ENCODE measurements at regions not wholly inside any gene's neighbourhood (a gene's known extent, or its start where the extent isn't known, plus 50 kb on each side); places are given as distances from the start of the nearest gene placed in this dataset.

GRCh38 chr17:54418467-54418866, 482.2 kb upstream of the TOM1L1 start:
- peaks cover 3% of the 10 kb centered on the region for H3K9me3 ChIP-seq (ENCODE audit: low read depth)
- no peak overlapping the region for H2AFZ ChIP-seq (replicated peaks)
- H3K4me3 ChIP-seq = no peak overlapping the region
- H3K9ac ChIP-seq = no peak overlapping the region
- no peaks in the 10 kb centered on the region for H3F3A ChIP-seq (ENCODE audit: low read depth)
- no peak overlapping the region for H3K27ac ChIP-seq
- H3K4me2 ChIP-seq = no peak overlapping the region
- TF ChIP-seq EZH2 (IDR thresholded peaks at IDR 0.05) = no peak
- TF ChIP-seq CTCF (IDR thresholded peaks at IDR 0.05) = no peak
- no peak for TF ChIP-seq EZH2phosphoT487 (IDR thresholded peaks at IDR 0.05)
- H3K79me2 ChIP-seq (ENCODE audit: low read depth) = no peaks in the 10 kb centered on the region
- no peak for DNase-seq (ENCODE audit: low spot score)
- Mint-ChIP-seq H3K36me3 (no peaks in the 10 kb centered on the region), H3K4me3 (no peak overlapping the region), H3K27ac (no peak overlapping the region), H3K27me3 (ENCODE audit: insufficient read depth, low read depth) (peaks cover 5% of the 10 kb centered on the region), H3K9me3 (peaks cover 8% of the 10 kb centered on the region), H3K4me1 (no peaks in the 10 kb centered on the region)
- no peaks in the 10 kb centered on the region for H3K36me3 ChIP-seq
- H4K20me1 ChIP-seq (ENCODE audit: low read depth) = no peaks in the 10 kb centered on the region
- H3K27me3 ChIP-seq = no peaks in the 10 kb centered on the region
- H3K4me1 ChIP-seq = no peaks in the 10 kb centered on the region

GRCh38 chr17:54425671-54426070, 475.0 kb upstream of the TOM1L1 start:
- H3K9me3 ChIP-seq (ENCODE audit: low read depth) = peaks cover 3% of the 10 kb centered on the region
- Mint-ChIP-seq H3K4me3 (no peak overlapping the region), H3K4me1 (no peaks in the 10 kb centered on the region), H3K36me3 (no peaks in the 10 kb centered on the region), H3K27me3 (ENCODE audit: insufficient read depth, low read depth) (no peaks in the 10 kb centered on the region), H3K27ac (no peak overlapping the region), H3K9me3 (peaks cover under 1% of the 10 kb centered on the region)
- no peak overlapping the region for H3K27ac ChIP-seq
- DNase-seq (ENCODE audit: low spot score) = no peak
- no peak overlapping the region for H3K9ac ChIP-seq
- no peaks in the 10 kb centered on the region for H3K4me1 ChIP-seq
- no peak overlapping the region for H3K4me3 ChIP-seq
- H4K20me1 ChIP-seq (ENCODE audit: low read depth) = no peaks in the 10 kb centered on the region
- H3F3A ChIP-seq (ENCODE audit: low read depth) = no peaks in the 10 kb centered on the region
- no peak overlapping the region for H3K4me2 ChIP-seq
- H3K36me3 ChIP-seq = no peaks in the 10 kb centered on the region
- no peaks in the 10 kb centered on the region for H3K79me2 ChIP-seq (ENCODE audit: low read depth)
- TF ChIP-seq EZH2 (IDR thresholded peaks at IDR 0.05) = no peak
- no peak for TF ChIP-seq EZH2phosphoT487 (IDR thresholded peaks at IDR 0.05)
- no peak for TF ChIP-seq CTCF (IDR thresholded peaks at IDR 0.05)
- H3K27me3 ChIP-seq = no peaks in the 10 kb centered on the region
- peak overlapping the region; percentile 8 for H2AFZ ChIP-seq (replicated peaks)

GRCh38 chr17:54426296-54426886, 474.3 kb upstream of the TOM1L1 start:
- Mint-ChIP-seq H3K27me3 (ENCODE audit: insufficient read depth, low read depth) (no peaks in the 10 kb centered on the region), H3K4me3 (no peak overlapping the region), H3K27ac (no peak overlapping the region), H3K36me3 (no peaks in the 10 kb centered on the region), H3K4me1 (no peaks in the 10 kb centered on the region), H3K9me3 (no peaks in the 10 kb centered on the region)
- Histone ChIP-seq H3K4me2 (no peak overlapping the region), H3K27ac (no peak overlapping the region), H3F3A (ENCODE audit: low read depth) (no peaks in the 10 kb centered on the region), H3K9me3 (ENCODE audit: low read depth) (peaks cover 3% of the 10 kb centered on the region), H3K27me3 (no peaks in the 10 kb centered on the region), H2AFZ (replicated peaks) (peak overlapping the region; percentile 8), H3K36me3 (no peaks in the 10 kb centered on the region), H3K4me3 (no peak overlapping the region), H3K79me2 (ENCODE audit: low read depth) (no peaks in the 10 kb centered on the region), H4K20me1 (ENCODE audit: low read depth) (no peaks in the 10 kb centered on the region), H3K4me1 (no peaks in the 10 kb centered on the region), H3K9ac (no peak overlapping the region)
- TF ChIP-seq EZH2 (IDR thresholded peaks at IDR 0.05) (no peak), CTCF (IDR thresholded peaks at IDR 0.05) (peak; percentile 75)
- DNase-seq (ENCODE audit: low spot score) = peak; percentile 53

Data from neural progenitor cell (in vitro differentiated cells).